ENCODE measurements at regions not wholly inside any gene's neighbourhood (a gene's known extent, or its start where the extent isn't known, plus 50 kb on each side); places are given as distances from the start of the nearest gene placed in this dataset.

- no peak overlapping the region for H3K27ac Mint-ChIP-seq
- no peaks in the 10 kb centered on the region for H3K4me1 ChIP-seq (ENCODE audit: control insufficient read depth in 1 of 2, extremely low read depth in 1 of 2, insufficient read depth in 2 of 2, low read length in 2 of 2)
- no peak overlapping the region for H3K4me3 ChIP-seq (ENCODE audit: control insufficient read depth in 1 of 2, extremely low read depth in 1 of 2, low read length in 1 of 2)
- H3K27ac ChIP-seq (ENCODE audit: low read length): no peak overlapping the region
- H3K27me3 Mint-ChIP-seq: peaks cover 0 to 4% of the 10 kb centered on the region in 2 donors
- ATAC-seq (replicated peaks in 1 of 4) (no peak), DNase-seq (no peak)
- POLR2A ChIA-PET: no interaction called here
- H3K36me3 ChIP-seq (ENCODE audit: control insufficient read depth in 2 of 2, extremely low read depth in 1 of 2, insufficient read depth in 1 of 2, low read length in 1 of 2): no peaks in the 10 kb centered on the region
- no peaks in the 10 kb centered on the region for H3K36me3 Mint-ChIP-seq
- WGBS (ENCODE audit: insufficient coverage): 93% methylated on average over 7 of the region's 8 CpGs
- H3K9me3 Mint-ChIP-seq: no peaks in the 10 kb centered on the region
- H3K4me3 Mint-ChIP-seq: no peak overlapping the region
- H3K9me3 ChIP-seq: no peaks in the 10 kb centered on the region
- no peaks in the 10 kb centered on the region for H3K4me1 Mint-ChIP-seq
- CTCF ChIA-PET: no interaction called here
- H3K27me3 ChIP-seq (replicated peaks in 1 of 2; ENCODE audit: control insufficient read depth in 2 of 2, extremely low read depth in 1 of 2, insufficient read depth in 2 of 2, low read length in 1 of 2): peaks cover 0 to 14% of the 10 kb centered on the region in 2 experiments
Observed at GRCh38 chr11:94671553-94672366, 96.4 kb upstream of the AMOTL1 start.

GRCh38 chr11:94672636-94673035, 95.5 kb upstream of the AMOTL1 start:
- Mint-ChIP-seq H3K27ac (no peak overlapping the region), H3K9me3 (no peaks in the 10 kb centered on the region), H3K36me3 (no peaks in the 10 kb centered on the region), H3K4me1 (no peaks in the 10 kb centered on the region), H3K27me3 (peaks cover 0 to 3% of the 10 kb centered on the region in 2 donors), H3K4me3 (no peak overlapping the region)
- ChIA-PET POLR2A (no interaction called here), CTCF (no interaction called here)
- Histone ChIP-seq H3K4me3 (ENCODE audit: control insufficient read depth in 1 of 2, extremely low read depth in 1 of 2, low read length in 1 of 2) (no peak overlapping the region), H3K9me3 (no peaks in the 10 kb centered on the region), H3K36me3 (ENCODE audit: control insufficient read depth in 2 of 2, extremely low read depth in 1 of 2, insufficient read depth in 1 of 2, low read length in 1 of 2) (no peaks in the 10 kb centered on the region), H3K27me3 (replicated peaks in 1 of 2; ENCODE audit: control insufficient read depth in 2 of 2, extremely low read depth in 1 of 2, insufficient read depth in 2 of 2, low read length in 1 of 2) (peaks cover 0 to 14% of the 10 kb centered on the region in 2 experiments), H3K27ac (ENCODE audit: low read length) (no peak overlapping the region), H3K4me1 (ENCODE audit: control insufficient read depth in 1 of 2, extremely low read depth in 1 of 2, insufficient read depth in 2 of 2, low read length in 2 of 2) (no peaks in the 10 kb centered on the region)
- DNase-seq (no peak), ATAC-seq (replicated peaks in 1 of 4) (no peak)
- WGBS (ENCODE audit: insufficient coverage): 86% methylated on average over 4 of the region's 8 CpGs

GRCh38 chr11:94673386-94673785, 94.8 kb upstream of the AMOTL1 start:
- no peak overlapping the region for H3K27ac ChIP-seq (ENCODE audit: low read length)
- no peaks in the 10 kb centered on the region for H3K36me3 ChIP-seq (ENCODE audit: control insufficient read depth in 2 of 2, extremely low read depth in 1 of 2, insufficient read depth in 1 of 2, low read length in 1 of 2)
- H3K4me3 ChIP-seq (ENCODE audit: control insufficient read depth in 1 of 2, extremely low read depth in 1 of 2, low read length in 1 of 2): no peak overlapping the region
- ATAC-seq (replicated peaks in 1 of 4): no peak
- Mint-ChIP-seq H3K9me3 (no peaks in the 10 kb centered on the region), H3K4me1 (no peaks in the 10 kb centered on the region), H3K36me3 (no peaks in the 10 kb centered on the region), H3K27ac (no peak overlapping the region), H3K4me3 (no peak overlapping the region), H3K27me3 (peaks cover 0 to 3% of the 10 kb centered on the region in 2 donors)
- no peaks in the 10 kb centered on the region for H3K9me3 ChIP-seq
- POLR2A ChIA-PET: no interaction called here
- DNase-seq: no peak
- WGBS (ENCODE audit: insufficient coverage): 83% methylated on average over 2 of the region's 2 CpGs
- H3K4me1 ChIP-seq (ENCODE audit: control insufficient read depth in 1 of 2, extremely low read depth in 1 of 2, insufficient read depth in 2 of 2, low read length in 2 of 2): no peaks in the 10 kb centered on the region
- CTCF ChIA-PET: no interaction called here
- peaks cover 0 to 14% of the 10 kb centered on the region in 2 experiments for H3K27me3 ChIP-seq (replicated peaks in 1 of 2; ENCODE audit: control insufficient read depth in 2 of 2, extremely low read depth in 1 of 2, insufficient read depth in 2 of 2, low read length in 1 of 2)

DNA sequence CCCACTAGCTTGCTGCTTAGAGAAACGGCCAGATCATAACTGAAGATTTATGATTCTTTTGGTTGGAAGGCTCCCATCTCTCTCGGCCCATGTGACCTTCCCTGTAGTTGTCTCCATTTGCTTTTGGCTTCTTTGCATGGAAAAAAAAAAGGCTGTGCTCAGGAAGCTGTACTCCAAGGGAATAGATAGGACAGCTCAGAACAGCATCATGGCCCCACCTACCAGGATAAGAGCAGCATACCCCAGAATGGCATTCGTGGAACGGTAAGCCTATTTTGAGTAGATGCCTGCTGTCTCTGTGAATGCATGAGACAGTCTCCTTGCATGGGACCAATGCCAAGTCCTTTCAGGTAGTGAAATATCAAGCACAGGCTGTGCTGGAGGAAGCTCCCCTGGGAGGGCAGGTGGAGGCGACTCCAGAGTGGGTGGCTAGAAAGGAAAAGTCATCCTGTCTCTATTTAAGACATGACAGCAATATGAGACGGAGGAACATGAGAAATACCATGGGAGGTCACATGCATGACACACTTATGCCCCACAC, 94.1 kb upstream of the AMOTL1 start:
- ATAC-seq (replicated peaks in 1 of 4) (no peak), DNase-seq (no peak)
- no peaks in the 10 kb centered on the region for H3K9me3 Mint-ChIP-seq
- Histone ChIP-seq H3K9me3 (no peaks in the 10 kb centered on the region), H3K4me1 (ENCODE audit: control insufficient read depth in 1 of 2, extremely low read depth in 1 of 2, insufficient read depth in 2 of 2, low read length in 2 of 2) (no peaks in the 10 kb centered on the region), H3K27ac (ENCODE audit: low read length) (no peak overlapping the region), H3K36me3 (ENCODE audit: control insufficient read depth in 2 of 2, extremely low read depth in 1 of 2, insufficient read depth in 1 of 2, low read length in 1 of 2) (no peaks in the 10 kb centered on the region), H3K27me3 (replicated peaks in 1 of 2; ENCODE audit: control insufficient read depth in 2 of 2, extremely low read depth in 1 of 2, insufficient read depth in 2 of 2, low read length in 1 of 2) (peaks cover 0 to 14% of the 10 kb centered on the region in 2 experiments), H3K4me3 (ENCODE audit: control insufficient read depth in 1 of 2, extremely low read depth in 1 of 2, low read length in 1 of 2) (no peak overlapping the region)
- no peaks in the 10 kb centered on the region for H3K36me3 Mint-ChIP-seq
- ChIA-PET CTCF (no interaction called here), POLR2A (no interaction called here)
- no peak overlapping the region for H3K4me3 Mint-ChIP-seq
- H3K27me3 Mint-ChIP-seq: peaks cover 0 to 3% of the 10 kb centered on the region in 2 donors
- WGBS (ENCODE audit: insufficient coverage): 83% methylated on average over 2 of the region's 6 CpGs
- no peaks in the 10 kb centered on the region for H3K4me1 Mint-ChIP-seq
- no peak overlapping the region for H3K27ac Mint-ChIP-seq

- Histone ChIP-seq H3K4me3 (ENCODE audit: control insufficient read depth in 1 of 2, extremely low read depth in 1 of 2, low read length in 1 of 2) (no peak overlapping the region), H3K27ac (ENCODE audit: low read length) (no peak overlapping the region), H3K4me1 (ENCODE audit: control insufficient read depth in 1 of 2, extremely low read depth in 1 of 2, insufficient read depth in 2 of 2, low read length in 2 of 2) (no peaks in the 10 kb centered on the region), H3K27me3 (replicated peaks in 1 of 2; ENCODE audit: control insufficient read depth in 2 of 2, extremely low read depth in 1 of 2, insufficient read depth in 2 of 2, low read length in 1 of 2) (peaks cover 0 to 14% of the 10 kb centered on the region in 2 experiments), H3K36me3 (ENCODE audit: control insufficient read depth in 2 of 2, extremely low read depth in 1 of 2, insufficient read depth in 1 of 2, low read length in 1 of 2) (no peaks in the 10 kb centered on the region), H3K9me3 (no peaks in the 10 kb centered on the region)
- Mint-ChIP-seq H3K4me3 (no peak overlapping the region), H3K27ac (no peak overlapping the region), H3K9me3 (no peaks in the 10 kb centered on the region), H3K4me1 (no peaks in the 10 kb centered on the region), H3K27me3 (peaks cover under 1 to 3% of the 10 kb centered on the region in 2 donors), H3K36me3 (no peaks in the 10 kb centered on the region)
- POLR2A ChIA-PET: no interaction called here
- ATAC-seq (replicated peaks in 1 of 4) (no peak), DNase-seq (no peak)
- CTCF ChIA-PET: no interaction called here
- 100% methylated on average over 1 of the region's 2 CpGs for WGBS (ENCODE audit: insufficient coverage)
Observed at GRCh38 chr11:94675239-94675638, 92.9 kb upstream of the AMOTL1 start.

DNA sequence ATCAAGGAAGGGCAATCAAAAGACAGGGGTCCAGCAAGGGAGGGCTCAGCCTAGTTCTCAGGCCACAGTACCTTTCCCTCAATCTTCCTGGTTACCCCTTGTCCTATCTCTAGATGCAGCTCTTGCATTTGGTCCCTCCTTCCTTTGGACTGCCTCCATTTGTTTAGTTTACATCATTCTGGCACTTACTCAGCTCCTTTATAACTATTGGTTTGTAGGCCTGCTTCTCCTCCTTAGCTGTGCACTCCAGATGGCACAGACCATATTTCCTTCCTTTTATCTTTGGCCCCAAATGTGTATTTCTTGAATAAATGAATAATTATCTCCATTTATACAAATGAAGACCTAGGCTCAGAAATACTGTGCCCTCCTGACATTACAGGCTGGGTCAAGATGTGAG, 92.3 kb upstream of the AMOTL1 start:
- POLR2A ChIA-PET: no interaction called here
- CTCF ChIA-PET: no interaction called here

More for the DNA sequence above, 92.3 kb upstream of the AMOTL1 start:
- peaks cover 0 to 14% of the 10 kb centered on the region in 2 experiments for H3K27me3 ChIP-seq (replicated peaks in 1 of 2; ENCODE audit: control insufficient read depth in 2 of 2, extremely low read depth in 1 of 2, insufficient read depth in 2 of 2, low read length in 1 of 2)
- no peaks in the 10 kb centered on the region for H3K9me3 ChIP-seq
- no peaks in the 10 kb centered on the region for H3K4me1 ChIP-seq (ENCODE audit: control insufficient read depth in 1 of 2, extremely low read depth in 1 of 2, insufficient read depth in 2 of 2, low read length in 2 of 2)
- no peak overlapping the region for H3K27ac ChIP-seq (ENCODE audit: low read length)
- no peak for ATAC-seq (replicated peaks in 1 of 4)
- H3K4me3 Mint-ChIP-seq: no peak overlapping the region
- no peak overlapping the region for H3K4me3 ChIP-seq (ENCODE audit: control insufficient read depth in 1 of 2, extremely low read depth in 1 of 2, low read length in 1 of 2)
- DNase-seq: no peak
- no peaks in the 10 kb centered on the region for H3K36me3 Mint-ChIP-seq
- H3K36me3 ChIP-seq (ENCODE audit: control insufficient read depth in 2 of 2, extremely low read depth in 1 of 2, insufficient read depth in 1 of 2, low read length in 1 of 2): no peaks in the 10 kb centered on the region
- peaks cover 2 to 3% of the 10 kb centered on the region in 2 donors for H3K27me3 Mint-ChIP-seq
- no peaks in the 10 kb centered on the region for H3K4me1 Mint-ChIP-seq
- no peak overlapping the region for H3K27ac Mint-ChIP-seq
- H3K9me3 Mint-ChIP-seq: no peaks in the 10 kb centered on the region

Data from T-cell (primary cell).